Medulla oblongata (tissue), 1 donor: ENCODE measurements at regions not wholly inside any gene's neighbourhood (a gene's known extent, or its start where the extent isn't known, plus 50 kb on each side); places are given as distances from the start of the nearest gene placed in this dataset.

Source experiments
- DNase-seq: peaks from one replicate; pipeline ENCODE4 v3.0.0-alpha.2; 2015; ENCODE audit errors: extremely low spot score

DNA sequence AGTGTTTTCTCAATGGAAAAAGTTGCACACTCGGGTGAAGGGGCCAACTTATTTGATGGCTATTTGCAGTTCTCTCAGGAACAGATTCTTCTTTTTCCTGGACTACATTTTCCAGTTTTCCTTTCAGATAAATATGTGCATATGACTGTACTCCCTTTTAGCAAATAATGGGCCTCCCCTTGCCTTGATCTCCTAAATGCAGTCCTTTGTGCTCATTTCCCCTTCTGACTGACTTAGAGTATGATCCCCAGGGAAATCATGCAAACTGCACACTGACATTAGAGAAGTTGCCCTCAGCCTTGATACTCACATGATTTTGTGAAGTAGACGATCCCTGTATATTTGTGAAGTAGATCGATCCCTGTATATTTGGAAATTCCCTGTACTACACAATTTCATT is 492.9 kb upstream of the NOVA1 start:
- no peak for DNase-seq

DNA sequence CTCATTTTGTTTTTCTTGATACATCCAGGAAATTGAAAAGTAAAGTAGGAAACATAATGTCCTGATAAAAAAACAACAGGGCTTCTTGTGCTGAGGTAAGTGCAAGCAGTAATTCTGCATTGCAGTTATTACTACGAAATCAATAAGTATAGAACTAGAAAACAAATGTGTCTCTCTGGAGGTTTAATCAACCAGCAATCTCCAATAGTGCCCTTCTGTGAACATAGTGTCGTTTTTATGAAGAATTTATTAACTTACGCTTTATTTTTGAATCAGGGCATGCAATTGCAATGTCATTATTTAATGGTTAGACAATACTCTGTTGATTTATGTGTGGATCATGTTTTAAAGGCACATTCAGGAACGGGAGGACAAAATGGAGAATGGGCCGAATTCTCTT is 494.1 kb upstream of the NOVA1 start:
- no peak for DNase-seq

DNA sequence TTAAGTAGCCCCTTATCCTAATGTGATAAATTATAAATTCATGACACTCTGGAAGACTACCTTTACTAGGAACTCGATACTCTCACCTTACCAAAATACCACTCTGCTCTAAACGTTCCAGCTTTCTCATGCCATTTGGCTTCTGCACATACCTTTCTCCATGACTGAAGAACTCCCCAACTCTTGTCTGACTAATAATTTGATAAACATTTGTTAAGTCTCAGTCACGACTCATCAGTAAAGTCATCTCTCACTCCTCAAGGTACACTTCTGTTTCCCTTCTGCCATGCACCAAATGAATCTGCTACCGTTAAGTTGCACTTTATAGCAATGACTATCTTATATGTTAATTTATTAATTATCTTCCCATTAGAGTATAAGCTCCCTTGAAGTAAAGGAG is 498.3 kb upstream of the NOVA1 start:
- no peak for DNase-seq

DNA sequence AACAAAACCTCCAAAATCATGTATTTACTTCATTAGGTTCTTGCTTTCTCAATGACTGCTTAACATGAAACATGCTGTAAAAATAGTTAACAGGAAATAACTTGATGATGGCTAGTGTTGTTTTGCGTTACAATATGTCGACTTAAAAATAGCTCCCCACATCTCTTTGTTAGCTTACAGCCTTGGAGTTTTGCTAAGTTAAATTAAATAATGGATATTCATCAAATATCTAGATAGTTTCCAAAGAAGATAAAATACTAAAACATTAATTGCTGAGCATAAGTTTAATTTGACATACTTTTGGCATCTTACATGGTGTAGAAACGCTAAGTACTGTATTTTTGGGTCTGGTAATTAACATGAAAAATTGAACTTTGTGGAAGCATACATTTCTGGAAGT is 500.6 kb upstream of the NOVA1 start:
- DNase-seq = no peak

DNA sequence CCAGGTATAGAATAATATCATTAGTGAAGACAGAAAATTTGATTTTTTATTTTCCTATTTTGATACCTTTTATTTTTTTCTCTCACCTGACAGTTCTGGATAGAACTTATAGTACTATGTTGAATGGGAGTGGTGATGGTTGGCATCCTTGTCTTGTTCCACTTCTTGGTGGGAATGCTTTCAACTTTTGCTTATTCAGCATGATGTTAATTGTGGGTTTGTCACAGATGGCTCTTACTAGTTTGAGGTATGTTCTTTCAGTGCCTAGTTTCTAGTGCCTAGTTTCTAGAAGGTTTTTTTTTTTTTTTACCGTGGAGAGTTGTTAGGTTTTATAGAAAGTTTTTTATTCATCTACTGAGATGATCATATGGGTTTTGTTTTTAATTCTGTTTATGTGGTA is 516.3 kb upstream of the NOVA1 start:
- no peak for DNase-seq

DNA sequence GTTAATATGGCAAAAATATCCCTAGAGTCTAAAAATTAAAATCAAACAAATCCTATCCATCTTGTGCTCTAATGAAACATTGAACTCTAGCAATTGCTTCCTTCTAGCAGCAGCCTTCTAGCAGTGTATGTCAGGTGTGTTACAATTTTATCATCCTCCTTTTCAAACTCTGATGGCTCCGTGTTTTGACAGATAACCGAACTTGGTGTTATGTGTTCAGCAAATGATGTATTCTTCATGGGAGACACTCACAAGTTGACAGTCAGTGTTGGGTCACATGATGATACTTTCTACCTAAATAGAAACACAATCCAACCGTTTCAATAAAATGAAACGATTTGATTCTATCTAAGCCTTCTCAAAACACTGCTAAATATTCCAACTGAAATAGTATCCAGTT is 525.3 kb upstream of the NOVA1 start:
- DNase-seq = no peak

DNA sequence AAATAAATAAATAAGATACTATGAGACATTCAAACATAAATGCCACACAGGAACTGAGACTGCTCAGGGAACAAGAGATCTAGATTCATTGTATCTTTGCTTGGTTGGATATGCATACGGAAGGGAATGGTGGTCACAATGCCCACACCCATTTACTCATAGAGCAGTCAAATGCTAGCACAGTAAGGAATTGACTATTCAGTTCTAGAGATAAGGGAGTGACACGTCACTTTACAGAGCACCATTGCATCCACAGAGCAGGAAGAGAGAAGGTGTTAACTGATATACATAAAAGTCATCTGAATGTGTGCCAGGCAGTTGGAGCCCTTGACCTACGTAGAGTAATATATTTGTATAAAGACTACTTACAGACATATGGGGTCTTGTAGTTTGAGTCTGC is 530.0 kb upstream of the NOVA1 start:
- no peak for DNase-seq

DNA sequence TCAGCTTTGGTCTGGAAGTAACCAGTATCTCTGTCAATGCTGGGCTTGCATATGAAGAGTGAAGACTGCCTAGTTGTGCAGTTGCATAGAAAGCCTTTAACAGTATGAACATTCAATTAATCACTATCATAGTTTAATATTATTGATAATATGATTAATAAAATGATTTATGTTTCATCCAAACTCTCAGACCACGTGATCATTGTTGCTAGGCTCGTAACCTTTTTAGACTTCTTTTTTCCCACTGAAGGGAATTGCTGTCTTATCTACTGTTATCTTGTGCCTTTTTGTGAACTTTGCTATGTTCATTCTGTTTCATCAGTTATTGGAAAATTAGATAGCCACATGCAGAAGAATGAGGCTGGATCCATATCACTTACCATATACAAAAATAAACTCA is 536.4 kb upstream of the NOVA1 start:
- DNase-seq = no peak

DNA sequence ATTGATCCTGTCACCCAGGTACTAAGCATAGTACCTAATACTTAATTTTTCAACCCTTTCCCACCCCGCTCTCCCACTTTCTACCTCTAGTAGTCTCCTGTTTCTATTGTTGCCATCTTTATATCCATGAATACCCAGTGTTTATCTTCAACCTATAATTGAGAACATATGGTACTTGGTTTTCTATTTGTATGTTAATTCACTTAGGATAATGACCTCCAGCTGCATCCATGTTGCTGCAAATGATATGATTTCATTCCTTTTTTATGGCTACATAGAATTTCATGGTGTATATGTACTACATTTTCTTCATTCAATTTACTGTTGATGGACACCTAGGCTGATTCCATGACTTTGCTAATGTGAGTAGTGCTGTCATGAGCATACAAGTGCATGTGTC is 547.3 kb upstream of the NOVA1 start:
- DNase-seq = no peak

DNA sequence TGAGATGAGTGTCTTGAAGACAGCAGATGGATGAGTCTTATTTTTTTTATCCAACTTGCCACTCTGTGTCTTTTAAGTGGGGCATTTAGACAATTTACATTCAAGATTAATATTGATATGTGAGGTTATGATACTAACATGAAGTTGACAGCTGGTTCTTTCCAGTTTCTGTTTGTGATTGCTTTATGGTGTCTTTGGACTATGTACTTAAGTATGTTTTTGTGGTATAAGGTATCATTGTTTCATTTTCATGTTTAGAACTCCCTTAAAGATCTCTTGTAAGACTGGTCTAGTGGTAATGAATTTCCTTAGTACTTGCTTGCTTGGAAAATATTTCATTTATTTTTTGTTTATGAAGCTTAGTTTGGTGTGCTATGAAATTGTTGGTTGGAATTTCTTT is 550.3 kb upstream of the NOVA1 start:
- no peak for DNase-seq

DNA sequence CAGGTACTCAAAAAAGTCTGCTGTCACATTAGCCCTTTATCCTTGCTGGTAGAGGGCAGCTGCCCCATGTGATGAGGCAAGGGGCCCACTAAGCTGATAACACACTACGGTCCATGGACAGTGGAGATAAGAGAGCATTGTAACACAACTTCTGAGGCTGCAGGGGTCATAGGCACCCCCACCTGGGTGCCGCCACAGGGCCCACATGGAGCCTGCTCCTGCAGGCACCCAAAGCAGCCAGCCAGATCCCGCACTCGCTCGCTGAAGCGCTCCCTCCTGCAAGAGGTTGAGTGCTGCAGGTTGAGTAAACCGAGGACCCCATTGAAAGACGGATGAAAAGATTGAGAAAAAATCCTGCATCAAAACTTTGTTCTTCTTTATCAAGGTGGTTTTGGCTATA is 566.3 kb upstream of the NOVA1 start:
- DNase-seq = no peak

DNA sequence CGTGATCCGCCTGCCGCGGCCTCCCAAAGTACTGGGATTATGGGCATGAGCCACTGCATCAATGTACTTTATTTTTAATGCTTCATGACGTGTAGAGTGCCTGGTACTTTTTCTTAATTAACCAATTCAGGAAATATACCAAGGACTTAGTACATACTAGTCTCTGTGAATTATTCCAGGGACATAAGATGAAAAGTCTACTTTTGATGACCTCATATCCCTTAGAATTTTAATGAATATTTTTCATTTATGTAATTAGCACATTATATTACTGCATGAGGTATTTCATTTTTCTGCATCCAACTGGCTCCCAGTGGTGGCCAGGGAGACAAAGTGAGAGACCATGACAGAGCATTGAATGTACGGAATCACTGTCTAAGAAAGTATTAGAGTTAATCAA is 577.7 kb upstream of the NOVA1 start:
- no peak for DNase-seq

DNA sequence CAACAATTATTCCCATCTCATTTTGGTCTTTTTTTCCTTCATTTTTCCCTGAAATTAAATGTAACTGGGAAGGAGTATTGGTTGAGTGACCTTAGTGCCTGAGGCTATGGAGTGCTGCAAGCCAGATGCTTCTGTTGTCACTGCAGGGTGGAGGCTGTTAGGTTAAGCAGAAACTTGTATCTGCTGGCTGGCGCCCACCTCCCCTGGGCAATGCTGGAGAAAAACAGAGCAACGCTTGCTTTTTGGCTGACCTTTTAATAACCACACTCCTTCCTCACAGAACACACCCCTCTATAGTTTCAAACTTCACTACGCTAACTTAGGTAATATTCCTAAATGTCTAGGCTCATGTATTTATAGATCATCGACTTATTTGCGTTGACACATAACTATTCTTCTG is 583.5 kb upstream of the NOVA1 start:
- DNase-seq = no peak

DNA sequence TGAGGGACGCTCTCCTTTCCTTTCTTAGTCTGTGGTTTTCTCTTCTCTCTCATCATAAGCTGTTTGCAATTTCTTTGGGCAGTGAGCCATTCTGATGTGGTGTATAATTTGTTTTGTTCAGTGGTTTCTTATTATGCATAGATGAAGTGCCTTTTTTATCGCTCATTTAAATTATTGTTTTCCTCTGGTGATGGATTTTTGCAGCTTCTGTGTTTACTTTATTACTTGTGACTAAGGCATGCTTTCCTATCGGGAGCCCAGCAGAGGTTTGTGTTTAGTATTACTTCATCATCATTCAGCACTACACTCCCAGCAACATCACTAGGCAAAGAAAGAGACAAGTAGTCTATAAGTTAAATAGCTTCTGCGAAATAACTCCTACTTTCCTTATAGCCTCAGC is 586.6 kb upstream of the NOVA1 start:
- DNase-seq = no peak

DNA sequence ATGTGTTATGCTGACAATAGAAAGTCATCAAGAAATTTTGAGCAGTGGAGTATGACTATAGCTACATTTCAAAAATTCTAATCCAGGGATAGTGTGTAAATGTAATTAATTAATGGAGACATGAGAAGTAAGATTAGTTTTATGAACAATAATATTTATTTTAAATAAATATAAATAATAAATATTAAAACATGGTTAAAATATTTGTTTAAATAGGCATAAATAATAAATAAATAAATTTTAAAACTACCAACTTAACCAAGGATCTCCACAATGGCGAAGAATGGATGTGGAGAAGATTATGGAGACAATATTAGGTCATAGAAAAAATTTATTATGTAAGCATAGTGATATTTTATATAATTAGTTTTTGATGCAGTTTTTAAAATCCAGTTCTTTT is 588.2 kb upstream of the NOVA1 start:
- no peak for DNase-seq

DNA sequence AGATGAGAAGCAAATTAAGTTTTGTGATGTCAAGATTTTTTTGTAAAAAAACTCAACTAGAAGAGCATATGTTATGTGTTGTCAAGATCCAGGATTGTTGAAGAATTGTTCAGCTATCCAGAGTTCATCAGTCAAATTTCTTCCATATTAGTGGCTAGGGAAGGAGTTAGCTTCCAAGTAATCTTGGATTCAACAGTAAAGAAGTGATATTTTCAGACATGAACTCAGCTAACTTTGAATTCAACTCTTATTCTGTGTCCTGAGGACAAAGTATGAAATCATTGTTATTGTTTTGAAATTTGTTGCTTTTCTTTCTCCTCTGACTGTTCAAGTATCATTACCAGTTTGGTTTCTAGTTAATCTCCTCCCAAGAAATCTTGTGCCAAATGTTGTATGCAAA is 589.3 kb upstream of the NOVA1 start:
- no peak for DNase-seq

DNA sequence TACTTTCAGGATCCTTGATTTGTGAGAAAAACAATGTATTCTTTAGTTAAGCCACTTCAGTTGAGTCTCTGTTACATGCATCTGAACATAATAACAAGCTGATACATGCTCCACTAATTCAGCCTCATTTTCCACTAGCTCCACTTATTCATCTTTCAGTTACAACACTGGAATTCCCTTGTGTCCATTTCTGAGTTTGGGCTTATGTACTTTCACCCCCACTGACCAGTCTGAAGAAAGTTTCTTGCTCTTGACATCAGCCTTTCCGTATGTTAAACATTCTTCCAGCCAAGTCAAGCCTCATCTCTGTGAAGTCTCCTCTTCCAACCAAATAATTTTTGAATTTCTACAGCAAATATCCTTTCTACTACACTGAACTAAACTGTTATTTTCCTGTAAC is 592.5 kb upstream of the NOVA1 start:
- DNase-seq = no peak

DNA sequence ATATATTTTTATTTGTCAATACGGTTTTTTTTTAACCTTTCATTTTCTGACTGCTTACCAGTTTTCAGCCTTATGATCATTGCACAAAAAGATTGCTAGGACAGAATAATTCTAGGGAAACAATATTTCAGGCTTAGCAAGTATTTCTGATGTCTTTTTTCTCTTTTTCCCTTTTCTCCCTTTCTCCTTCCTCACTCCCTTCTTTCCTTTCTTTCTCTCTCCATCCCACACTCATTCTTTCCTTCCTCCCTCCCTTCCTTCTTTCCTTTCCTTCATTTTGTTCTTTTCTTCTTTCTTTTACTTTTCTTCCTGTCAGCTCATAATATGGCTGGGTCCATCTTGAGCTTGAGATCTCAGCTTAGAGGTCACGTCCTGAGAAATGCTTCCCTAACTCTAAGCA is 601.4 kb upstream of the NOVA1 start:
- no peak for DNase-seq

DNA sequence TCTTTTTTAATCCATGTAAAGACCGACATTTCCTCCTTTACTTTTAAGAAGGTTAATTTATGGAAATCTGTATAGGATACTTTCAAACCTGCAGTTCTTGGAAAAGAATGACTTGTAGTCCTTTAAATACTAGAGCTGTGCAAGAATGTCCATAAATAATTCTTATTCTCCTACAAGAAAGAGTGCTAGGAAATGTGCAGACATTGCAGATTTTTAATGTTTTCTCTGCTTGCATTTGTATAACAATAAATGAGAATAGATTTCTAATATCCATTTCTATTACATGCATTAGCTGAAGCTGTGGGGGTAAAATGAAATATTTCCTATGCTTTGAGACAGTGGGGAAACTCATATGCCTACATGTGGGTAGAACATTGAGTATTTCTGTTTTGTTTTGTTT is 607.2 kb upstream of the NOVA1 start:
- DNase-seq = no peak

DNA sequence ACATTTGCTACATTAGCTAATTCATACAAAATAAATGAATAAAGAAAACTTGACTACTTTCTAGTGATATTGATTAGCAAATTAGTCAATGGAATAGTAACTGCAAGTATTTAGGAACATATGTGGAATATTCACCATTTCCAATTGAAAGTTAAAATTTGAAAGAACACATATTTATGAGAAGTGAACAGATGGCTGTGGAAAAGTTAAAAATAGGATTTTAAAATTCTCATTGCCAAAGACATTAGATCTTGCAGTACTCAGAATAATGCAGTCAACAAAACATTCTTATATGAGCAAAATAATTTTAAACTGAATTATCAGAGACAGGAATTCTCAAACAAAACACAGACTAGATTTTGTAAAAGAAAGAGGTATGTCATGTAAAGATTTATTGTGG is 613.9 kb upstream of the NOVA1 start:
- no peak for DNase-seq

DNA sequence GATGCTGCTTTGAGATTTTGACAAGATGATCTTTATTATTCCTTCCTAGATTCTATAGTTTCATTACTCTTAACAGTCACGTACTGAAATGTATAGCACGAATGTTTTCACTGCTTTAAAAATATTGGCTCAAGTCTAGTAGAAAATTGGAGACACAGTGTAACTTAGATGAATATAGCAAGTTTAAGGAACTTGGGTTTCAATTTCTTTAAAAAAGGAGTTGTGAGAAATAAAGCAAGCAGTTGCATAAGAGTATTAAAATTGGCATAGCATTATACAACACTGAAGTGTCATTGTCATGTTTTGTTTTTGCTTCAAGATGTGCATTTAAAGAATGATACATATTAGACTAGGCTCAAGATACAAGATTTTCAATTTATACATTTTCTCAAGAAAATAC is 624.8 kb upstream of the NOVA1 start:
- no peak for DNase-seq

DNA sequence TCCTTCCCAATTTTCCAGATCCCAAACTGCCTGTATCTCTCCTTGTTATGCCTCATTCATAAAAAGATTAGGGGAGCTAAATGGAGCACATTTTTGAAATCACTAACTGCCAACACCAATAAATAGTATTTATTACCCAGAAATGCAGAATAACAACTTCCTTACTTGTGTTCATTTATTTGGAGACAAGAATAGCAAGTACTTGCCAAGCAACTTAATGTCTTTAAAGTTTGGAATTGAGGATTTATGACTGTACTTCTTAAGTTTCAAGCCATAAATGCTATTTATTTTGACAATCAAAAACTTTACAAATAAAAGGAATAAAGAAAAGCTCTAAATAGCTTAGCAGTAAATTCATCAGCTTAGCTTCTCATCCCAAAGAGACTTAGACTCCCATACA is 626.1 kb upstream of the NOVA1 start:
- DNase-seq = no peak

DNA sequence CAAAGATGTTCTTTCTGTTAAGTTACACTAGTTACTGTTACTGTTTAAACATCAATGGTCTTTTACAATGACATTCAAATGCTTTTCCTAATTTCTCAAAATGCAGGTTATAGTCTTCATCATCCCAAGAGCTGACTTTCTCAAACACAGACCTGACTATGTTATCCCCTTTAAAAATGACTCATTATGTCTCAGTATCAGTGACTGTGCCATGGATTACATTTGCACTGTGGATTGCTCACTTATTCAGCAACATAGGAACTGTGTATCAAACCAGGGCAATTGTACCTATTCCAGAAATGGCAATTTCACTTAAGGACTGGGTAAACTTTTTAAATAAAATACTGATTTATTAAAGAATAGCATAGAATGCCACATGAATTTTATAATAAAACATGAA is 630.2 kb upstream of the NOVA1 start:
- no peak for DNase-seq

DNA sequence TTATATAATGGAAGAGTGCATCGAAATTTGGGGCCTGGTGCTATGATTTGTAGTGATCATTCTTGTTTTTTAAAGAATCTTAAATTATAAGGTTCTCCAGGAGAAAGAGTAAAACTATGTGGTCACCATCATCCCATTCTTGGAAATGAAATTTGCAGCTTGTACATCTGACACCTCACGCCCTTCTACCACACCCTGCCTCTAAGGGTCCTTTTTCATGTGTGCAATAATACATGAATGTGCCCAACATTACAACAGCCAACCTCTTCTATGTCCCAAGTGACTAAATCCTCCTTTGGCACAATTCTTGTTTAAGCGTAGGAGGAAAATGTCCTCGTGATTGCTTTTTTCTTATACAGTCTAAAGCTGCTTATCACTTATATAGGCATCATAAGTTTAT is 636.5 kb upstream of the NOVA1 start:
- no peak for DNase-seq

DNA sequence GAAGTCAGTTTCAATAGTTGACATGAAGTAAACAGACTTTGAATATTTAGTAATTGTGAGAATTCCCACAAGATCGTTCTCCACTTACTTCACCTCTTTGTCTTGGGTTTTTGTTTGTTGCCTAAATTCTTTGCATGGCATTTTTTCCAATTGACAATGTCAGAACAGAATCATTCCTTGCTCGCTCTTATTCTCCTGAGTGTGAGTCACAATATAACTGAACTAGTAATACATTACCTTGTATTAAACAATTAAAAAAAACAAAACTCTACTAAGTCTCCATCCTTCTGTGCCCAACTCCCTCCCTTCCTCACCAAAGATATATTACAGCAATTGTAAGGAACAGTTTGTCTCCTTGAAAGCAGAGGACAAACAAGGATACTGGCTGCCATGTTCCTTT is 638.8 kb upstream of the NOVA1 start:
- no peak for DNase-seq
